Suppressor macrophage treated with lipopolysaccharide for 4 hours (primary cell): ENCODE measurements at regions not wholly inside any gene's neighbourhood (a gene's known extent, or its start where the extent isn't known, plus 50 kb on each side); places are given as distances from the start of the nearest gene placed in this dataset.
A peak's percentile ranks its signal among the peaks of the same experiment; 100 is the strongest.

Source experiments
- DNase-seq: peaks from one replicate; pipeline ENCODE4 v3.0.0-alpha.2; 2020

GRCh38 chr6:48057601-48058000, 53.4 kb downstream of the PTCHD4 start:
- DNase-seq, result peak; percentile 50

- peak; percentile 78 for DNase-seq
Measured at GRCh38 chr6:48048451-48049146, 62.4 kb downstream of the PTCHD4 start.

- no peak for DNase-seq
Measured at GRCh38 chr6:48041894-48042293, 69.1 kb downstream of the PTCHD4 start.

- DNase-seq, result peak; percentile 83
Measured at GRCh38 chr6:48037946-48038345, 73.1 kb downstream of the PTCHD4 start.

GRCh38 chr6:48036316-48036715, 74.7 kb downstream of the PTCHD4 start:
- peak; percentile 78 for DNase-seq

- DNase-seq, result peak; percentile 78
Measured at GRCh38 chr6:48032151-48032550, 78.8 kb downstream of the PTCHD4 start.

GRCh38 chr6:48031711-48032110, 79.3 kb downstream of the PTCHD4 start:
- DNase-seq, result no peak

- DNase-seq, result peak; percentile 45
Measured at GRCh38 chr6:48027704-48028435, 83.1 kb downstream of the PTCHD4 start.

GRCh38 chr6:48024956-48025355, 86.0 kb downstream of the PTCHD4 start:
- DNase-seq, result no peak

- DNase-seq, result no peak
Measured at GRCh38 chr6:48021904-48022303, 89.1 kb downstream of the PTCHD4 start.

- DNase-seq, result no peak
Measured at GRCh38 chr6:48016020-48016755, 94.8 kb downstream of the PTCHD4 start.

GRCh38 chr6:47992809-47993208, 118.2 kb downstream of the PTCHD4 start:
- no peak for DNase-seq

GRCh38 chr6:47983491-47983890, 127.5 kb downstream of the PTCHD4 start:
- no peak for DNase-seq

- DNase-seq, result no peak
Measured at GRCh38 chr6:47977314-47977713, 133.7 kb downstream of the PTCHD4 start.

GRCh38 chr6:47974106-47974505, 136.9 kb downstream of the PTCHD4 start:
- no peak for DNase-seq

GRCh38 chr6:47970826-47971225, 140.2 kb downstream of the PTCHD4 start:
- no peak for DNase-seq

GRCh38 chr6:47967843-47968242, 143.2 kb downstream of the PTCHD4 start:
- no peak for DNase-seq

- DNase-seq, result no peak
Measured at GRCh38 chr6:47964969-47965368, 146.0 kb downstream of the PTCHD4 start.

GRCh38 chr6:47952640-47953039, 158.4 kb downstream of the PTCHD4 start:
- DNase-seq, result no peak

- no peak for DNase-seq
Measured at GRCh38 chr6:47944846-47945245, 163.0 kb downstream of the OPN5 start.

GRCh38 chr6:47938405-47938804, 156.6 kb downstream of the OPN5 start:
- no peak for DNase-seq

GRCh38 chr6:47936820-47937219, 155.0 kb downstream of the OPN5 start:
- no peak for DNase-seq

- no peak for DNase-seq
Measured at GRCh38 chr6:47934023-47934422, 152.2 kb downstream of the OPN5 start.

- DNase-seq, result no peak
Measured at GRCh38 chr6:47932575-47932974, 150.7 kb downstream of the OPN5 start.
